B cell (primary cell): ENCODE measurements at regions not wholly inside any gene's neighbourhood (a gene's known extent, or its start where the extent isn't known, plus 50 kb on each side); places are given as distances from the start of the nearest gene placed in this dataset.

Experiments used
- ATAC-seq: fragments of 200-7000 bp; cut with Tn5 transposase; one replicate; pipeline ENCODE4 v1.10.0; 2021; ENCODE audit warnings: low read depth, mild to moderate bottlenecking, moderate number of reproducible peaks, moderate library complexity
- CTCF ChIA-PET: fragments of 350-600 bp; sonication (Branson Sonifier 250); formaldehyde crosslinking; loops from one replicate; lab custom pipeline; 2021; ENCODE audit warnings: antibody characterized with exemption, inconsistent platforms; lab: Charles Lee
- POLR2A ChIA-PET: fragments of 350-600 bp; sonication (Branson Sonifier 250); formaldehyde crosslinking; loops from one replicate; lab custom pipeline; 2021; ENCODE audit warnings: antibody characterized with exemption; lab: Charles Lee
- DNase-seq: peaks from one replicate; pipeline ENCODE4 v3.0.0; 2013
- H2AFZ ChIP-seq: 2 replicates; pipeline ENCODE4 v1.6.1; 2012; ENCODE audit warnings: mild to moderate bottlenecking, low read depth, low read length; ENCODE audit not compliant: insufficient read depth, poor library complexity, severe bottlenecking
- H3K27ac ChIP-seq, 2 donors: 1 replicate in 1 of 2; 2 replicates in 1 of 2; pipeline ENCODE4 v1.5.1; 2012 to 2013; ENCODE audit warnings: low read length in 2 of 2, mild to moderate bottlenecking in 2 of 2, moderate library complexity in 1 of 2
- H3K27me3 ChIP-seq, 4 experiments: fragments of 200-600 bp in 1 of 4; sonication (generic) in 1 of 4; replicated peaks in 1 of 4; 1 replicate in 2 of 4; 2 replicates in 2 of 4; pipeline versions ENCODE4 v1.6.1 to v1.7.0; 2013 to 2016; ENCODE audit warnings: low read length in 3 of 4, mild to moderate bottlenecking in 2 of 4, mixed read lengths in 1 of 4, moderate library complexity in 1 of 4; ENCODE audit not compliant: insufficient read depth in 4 of 4, control insufficient read depth in 3 of 4; ENCODE audit errors: control extremely low read depth in 1 of 4
- H3K36me3 ChIP-seq, 2 experiments: replicated peaks in 1 of 2; 1 replicate in 1 of 2; 2 replicates in 1 of 2; pipeline versions ENCODE4 v1.6.1 to v1.7.1; 2013; ENCODE audit warnings: low read length in 1 of 2; ENCODE audit not compliant: insufficient read depth in 2 of 2, control insufficient read depth in 1 of 2; ENCODE audit errors: control extremely low read depth in 1 of 2, extremely low read depth in 1 of 2
- H3K4me1 ChIP-seq, 2 donors: fragments of 200-600 bp in 1 of 2; sonication (generic) in 1 of 2; 1 replicate in 1 of 2; 2 replicates in 1 of 2; pipeline versions ENCODE4 v1.5.1 to v1.6.1; 2013 to 2017; ENCODE audit warnings: low read length in 2 of 2; ENCODE audit not compliant: control insufficient read depth in 2 of 2, insufficient read depth in 2 of 2
- H3K4me2 ChIP-seq: replicated peaks from 2 replicates; pipeline ENCODE3; 2012; ENCODE audit warnings: mild to moderate bottlenecking, low read depth, low read length; ENCODE audit not compliant: poor library complexity, severe bottlenecking
- H3K4me3 ChIP-seq, 5 experiments: fragments of 200-600 bp in 1 of 5; sonication (generic) in 1 of 5; 1 replicate in 3 of 5; 2 replicates in 2 of 5; pipeline versions ENCODE4 v1.5.1 to v1.7.0; 2011 to 2016; ENCODE audit warnings: low read length in 4 of 5, mild to moderate bottlenecking in 4 of 5, low read depth in 2 of 5, control low read depth in 1 of 5, moderate library complexity in 1 of 5; ENCODE audit not compliant: insufficient read depth in 1 of 5; ENCODE audit errors: control extremely low read depth in 1 of 5, extremely low read depth in 1 of 5
- H3K79me2 ChIP-seq: fragments of 200-600 bp; sonication (generic); one replicate; pipeline ENCODE4 v1.6.0; 2016; ENCODE audit warnings: low read length; ENCODE audit not compliant: control insufficient read depth, insufficient read depth
- H3K9ac ChIP-seq: fragments of 200-600 bp; sonication (generic); 2 replicates; pipeline ENCODE4 v1.6.1; 2017; ENCODE audit warnings: mild to moderate bottlenecking, low read length, moderate library complexity
- H3K9me3 ChIP-seq, 3 donors: one replicate each; pipeline versions ENCODE4 v1.6.1 to v1.7.1; 2013; ENCODE audit warnings: low read length in 2 of 3; ENCODE audit not compliant: control insufficient read depth in 2 of 3, insufficient read depth in 1 of 3; ENCODE audit errors: control extremely low read depth in 1 of 3
- H4K20me1 ChIP-seq: 2 replicates; pipeline ENCODE4 v1.6.0; 2012; ENCODE audit warnings: mild to moderate bottlenecking, low read length; ENCODE audit not compliant: insufficient read depth, control insufficient read depth, poor library complexity, severe bottlenecking
- H3K27ac Mint-ChIP-seq: one replicate; pipeline ENCODE4 v1.8.0; 2021; ENCODE audit warnings: mixed read lengths
- H3K27me3 Mint-ChIP-seq: one replicate; pipeline ENCODE4 v1.8.0; 2021; ENCODE audit warnings: mixed read lengths
- H3K4me1 Mint-ChIP-seq: one replicate; pipeline ENCODE4 v1.8.0; 2021; ENCODE audit warnings: mixed read lengths
- H3K4me3 Mint-ChIP-seq: one replicate; pipeline ENCODE4 v1.8.0; 2021; ENCODE audit warnings: mixed read lengths
- H3K9me3 Mint-ChIP-seq: one replicate; pipeline ENCODE4 v1.8.0; 2022; ENCODE audit warnings: mixed read lengths; ENCODE audit not compliant: insufficient read depth
- CTCF ChIP-seq: fragments of 200-600 bp; IDR thresholded peaks from one replicate; pipeline ENCODE4 v1.8.0; 2022; ENCODE audit warnings: antibody characterized with exemption, mild to moderate bottlenecking
- EZH2 ChIP-seq: IDR thresholded peaks from 2 replicates; pipeline ENCODE4 v1.6.1; 2012; ENCODE audit warnings: borderline replicate concordance, low read depth, mild to moderate bottlenecking, moderate library complexity, low read length; ENCODE audit not compliant: insufficient read depth, poor library complexity, severe bottlenecking
- WGBS: methylation state at CpG from one replicate; pipeline ENCODE4 v1.1.5; 2013; ENCODE audit warnings: missing lambda C conversion rate; ENCODE audit not compliant: insufficient coverage; 5-methylcytosine and 5-hydroxymethylcytosine counted together
- intact Hi-C: fragments of 100-400 bp; cut with micrococcal nuclease; formaldehyde crosslinking; loops from one replicate; pipeline ENCODE4 v1.10.0; 2022

- Histone ChIP-seq H2AFZ (no peak overlapping the region), H3K36me3 (no peaks in the 10 kb centered on the region), H3K79me2 (no peaks in the 10 kb centered on the region), H3K9me3 (peaks cover 0 to 5% (median 0%) of the 10 kb centered on the region in 3 donors), H4K20me1 (no peaks in the 10 kb centered on the region), H3K9ac (no peak overlapping the region), H3K4me2 (no peak overlapping the region), H3K27ac (no peak overlapping the region), H3K4me1 (no peaks in the 10 kb centered on the region), H3K27me3 (peaks cover 0 to 3% (median 0%) of the 10 kb centered on the region in 4 experiments), H3K4me3 (no peak overlapping the region)
- DNase-seq = no peak
- no peaks in the 10 kb centered on the region for H3K27me3 Mint-ChIP-seq
- H3K27ac Mint-ChIP-seq = no peak overlapping the region
- H3K4me3 Mint-ChIP-seq = no peak overlapping the region
- H3K4me1 Mint-ChIP-seq = no peaks in the 10 kb centered on the region
- TF ChIP-seq EZH2 (no peak), CTCF (no peak)
- CTCF ChIA-PET = no interaction called here
- no peak for ATAC-seq
- H3K9me3 Mint-ChIP-seq = no peaks in the 10 kb centered on the region
- 79% methylated on average over 3 of the region's 3 CpGs for WGBS
- intact Hi-C loops = no loop called here
- POLR2A ChIA-PET = no interaction called here
Observed at GRCh38 chr11:116285026-116285425, 487.8 kb downstream of the BUD13 start.

- H3K4me3 ChIP-seq = no peak overlapping the region
- H3K27ac Mint-ChIP-seq = no peak overlapping the region
- no peaks in the 10 kb centered on the region for H3K4me1 ChIP-seq
- intact Hi-C loops = no loop called here
- TF ChIP-seq CTCF (no peak), EZH2 (no peak)
- peaks cover 0 to 3% (median 0%) of the 10 kb centered on the region in 4 experiments for H3K27me3 ChIP-seq
- DNase-seq (no peak), ATAC-seq (no peak)
- no peak overlapping the region for H3K4me2 ChIP-seq
- H3K4me3 Mint-ChIP-seq = no peak overlapping the region
- no peaks in the 10 kb centered on the region for H3K4me1 Mint-ChIP-seq
- POLR2A ChIA-PET = no interaction called here
- H3K27ac ChIP-seq = no peak overlapping the region
- no peaks in the 10 kb centered on the region for H4K20me1 ChIP-seq
- H3K27me3 Mint-ChIP-seq = no peaks in the 10 kb centered on the region
- WGBS = 63% methylated on average over 2 of the region's 3 CpGs
- H3K9ac ChIP-seq = no peak overlapping the region
- CTCF ChIA-PET = no interaction called here
- no peaks in the 10 kb centered on the region for H3K9me3 Mint-ChIP-seq
- H3K9me3 ChIP-seq = peaks cover 0 to 2% (median 0%) of the 10 kb centered on the region in 3 donors
- no peaks in the 10 kb centered on the region for H3K79me2 ChIP-seq
- H2AFZ ChIP-seq = no peak overlapping the region
- H3K36me3 ChIP-seq = no peaks in the 10 kb centered on the region
Observed at GRCh38 chr11:116283300-116283699, 489.5 kb downstream of the BUD13 start.
